ENCODE measurements at regions not wholly inside any gene's neighbourhood (a gene's known extent, or its start where the extent isn't known, plus 50 kb on each side); places are given as distances from the start of the nearest gene placed in this dataset.

DNA sequence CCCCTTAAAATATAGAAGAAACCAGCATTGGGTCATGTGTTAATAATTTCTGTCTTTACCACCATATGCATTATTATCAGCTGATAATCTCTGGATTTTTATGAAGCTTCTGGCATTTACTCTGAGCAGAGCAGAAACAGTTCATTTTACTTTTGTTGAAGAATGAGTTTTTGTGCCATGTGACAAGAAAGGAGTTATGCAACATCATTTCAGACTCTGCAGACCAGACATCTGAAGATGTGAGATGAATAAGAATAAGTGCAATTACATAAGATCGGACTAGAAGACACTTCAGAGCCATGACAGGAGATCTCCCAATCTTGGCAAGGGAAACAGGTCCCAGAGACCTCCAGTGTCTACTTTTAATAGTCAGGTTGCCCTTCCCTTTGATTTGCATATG is 869.4 kb upstream of the VRK2 start:
- DNase-seq (ENCODE audit: low spot score), result no peak
- TF ChIP-seq, protein P1, sequence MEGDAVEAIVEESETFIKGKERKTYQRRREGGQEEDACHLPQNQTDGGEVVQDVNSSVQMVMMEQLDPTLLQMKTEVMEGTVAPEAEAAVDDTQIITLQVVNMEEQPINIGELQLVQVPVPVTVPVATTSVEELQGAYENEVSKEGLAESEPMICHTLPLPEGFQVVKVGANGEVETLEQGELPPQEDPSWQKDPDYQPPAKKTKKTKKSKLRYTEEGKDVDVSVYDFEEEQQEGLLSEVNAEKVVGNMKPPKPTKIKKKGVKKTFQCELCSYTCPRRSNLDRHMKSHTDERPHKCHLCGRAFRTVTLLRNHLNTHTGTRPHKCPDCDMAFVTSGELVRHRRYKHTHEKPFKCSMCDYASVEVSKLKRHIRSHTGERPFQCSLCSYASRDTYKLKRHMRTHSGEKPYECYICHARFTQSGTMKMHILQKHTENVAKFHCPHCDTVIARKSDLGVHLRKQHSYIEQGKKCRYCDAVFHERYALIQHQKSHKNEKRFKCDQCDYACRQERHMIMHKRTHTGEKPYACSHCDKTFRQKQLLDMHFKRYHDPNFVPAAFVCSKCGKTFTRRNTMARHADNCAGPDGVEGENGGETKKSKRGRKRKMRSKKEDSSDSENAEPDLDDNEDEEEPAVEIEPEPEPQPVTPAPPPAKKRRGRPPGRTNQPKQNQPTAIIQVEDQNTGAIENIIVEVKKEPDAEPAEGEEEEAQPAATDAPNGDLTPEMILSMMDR (IDR thresholded peaks at IDR 0.05), result no peak
- Mint-ChIP-seq H3K4me1 (ENCODE audit: low read depth) (peaks cover 14% of the 10 kb centered on the region), H3K36me3 (ENCODE audit: low read depth) (no peaks in the 10 kb centered on the region), H3K27ac (ENCODE audit: unreplicated experiment) (no peak overlapping the region), H3K4me3 (ENCODE audit: unreplicated experiment) (no peak overlapping the region), H3K27me3 (ENCODE audit: low read depth) (no peaks in the 10 kb centered on the region), H3K9me3 (ENCODE audit: low read depth) (no peaks in the 10 kb centered on the region)

DNA sequence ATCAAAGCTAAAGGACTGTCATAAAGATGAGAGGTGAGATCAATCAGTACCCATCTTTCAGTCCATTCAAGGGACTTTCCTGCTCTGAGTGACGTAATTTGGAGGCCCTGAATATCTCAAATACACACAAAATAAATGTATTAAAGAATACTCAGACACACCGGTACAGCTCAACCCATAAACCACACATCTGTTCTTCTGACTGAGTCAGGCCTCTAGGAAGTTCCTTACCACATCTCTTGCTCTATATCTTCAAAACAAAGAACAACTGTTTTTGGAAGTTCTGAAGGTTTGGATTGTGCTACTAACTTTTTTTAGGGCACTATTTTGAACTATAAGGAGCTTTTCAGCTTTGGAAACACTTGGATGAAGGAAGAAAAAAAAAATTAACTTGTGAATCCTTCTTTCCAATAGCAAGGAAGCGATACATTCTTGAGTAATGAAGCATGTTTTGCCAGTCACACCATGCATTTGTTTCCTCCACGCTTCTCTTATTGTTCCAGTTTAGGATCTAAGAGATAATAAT is 866.5 kb upstream of the VRK2 start:
- Mint-ChIP-seq H3K27me3 (ENCODE audit: low read depth) (no peaks in the 10 kb centered on the region), H3K27ac (ENCODE audit: unreplicated experiment) (no peak overlapping the region), H3K36me3 (ENCODE audit: low read depth) (no peaks in the 10 kb centered on the region), H3K9me3 (ENCODE audit: low read depth) (no peaks in the 10 kb centered on the region), H3K4me1 (ENCODE audit: low read depth) (peaks cover 22% of the 10 kb centered on the region), H3K4me3 (ENCODE audit: unreplicated experiment) (no peak overlapping the region)
- no peak for DNase-seq (ENCODE audit: low spot score)
- TF ChIP-seq, protein P1 (IDR thresholded peaks at IDR 0.05), result no peak

GRCh38 chr2:57180678-57181077 is 865.9 kb upstream of the VRK2 start:
- no peaks in the 10 kb centered on the region for H3K27me3 Mint-ChIP-seq (ENCODE audit: low read depth)
- H3K9me3 Mint-ChIP-seq (ENCODE audit: low read depth), result no peaks in the 10 kb centered on the region
- no peak for DNase-seq (ENCODE audit: low spot score)
- peaks cover 22% of the 10 kb centered on the region for H3K4me1 Mint-ChIP-seq (ENCODE audit: low read depth)
- H3K4me3 Mint-ChIP-seq (ENCODE audit: unreplicated experiment), result no peak overlapping the region
- H3K36me3 Mint-ChIP-seq (ENCODE audit: low read depth), result no peaks in the 10 kb centered on the region
- TF ChIP-seq, protein P1 (IDR thresholded peaks at IDR 0.05), result no peak
- no peak overlapping the region for H3K27ac Mint-ChIP-seq (ENCODE audit: unreplicated experiment)

GRCh38 chr2:57181315-57182038 is 865.1 kb upstream of the VRK2 start:
- Mint-ChIP-seq H3K27me3 (ENCODE audit: low read depth) (no peaks in the 10 kb centered on the region), H3K4me3 (ENCODE audit: unreplicated experiment) (no peak overlapping the region), H3K9me3 (ENCODE audit: low read depth) (no peaks in the 10 kb centered on the region), H3K27ac (ENCODE audit: unreplicated experiment) (no peak overlapping the region), H3K36me3 (ENCODE audit: low read depth) (no peaks in the 10 kb centered on the region), H3K4me1 (ENCODE audit: low read depth) (peaks cover 22% of the 10 kb centered on the region)
- TF ChIP-seq, protein P1 (IDR thresholded peaks at IDR 0.05), result no peak
- DNase-seq (ENCODE audit: low spot score), result no peak

DNA sequence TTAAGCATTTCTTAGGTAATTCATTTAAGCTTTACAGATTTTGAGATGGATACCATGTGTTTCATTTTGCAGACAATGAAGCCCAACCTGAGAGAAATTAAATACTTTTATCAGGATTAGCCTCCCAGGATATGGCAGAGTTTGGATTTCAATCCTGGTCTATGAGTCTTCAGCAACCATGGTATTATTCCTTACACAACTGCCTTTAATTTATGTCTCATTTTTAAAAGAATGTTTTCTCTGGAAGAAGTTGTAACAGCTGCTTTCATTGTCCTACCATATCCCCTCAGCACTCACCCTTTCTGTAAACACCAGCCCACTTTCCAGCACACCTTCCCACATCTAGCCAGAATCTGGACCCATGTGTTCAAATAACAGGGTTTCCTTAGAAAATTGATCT is 863.7 kb upstream of the VRK2 start:
- TF ChIP-seq, protein P1 (IDR thresholded peaks at IDR 0.05), result no peak
- H3K4me3 Mint-ChIP-seq (ENCODE audit: unreplicated experiment), result no peak overlapping the region
- H3K4me1 Mint-ChIP-seq (ENCODE audit: low read depth), result peaks cover 22% of the 10 kb centered on the region
- H3K27ac Mint-ChIP-seq (ENCODE audit: unreplicated experiment), result no peak overlapping the region
- H3K27me3 Mint-ChIP-seq (ENCODE audit: low read depth), result no peaks in the 10 kb centered on the region
- no peaks in the 10 kb centered on the region for H3K36me3 Mint-ChIP-seq (ENCODE audit: low read depth)
- no peak for DNase-seq (ENCODE audit: low spot score)
- peaks cover 3% of the 10 kb centered on the region for H3K9me3 Mint-ChIP-seq (ENCODE audit: low read depth)
